A549 (cell line): ENCODE measurements at regions not wholly inside any gene's neighbourhood (a gene's known extent, or its start where the extent isn't known, plus 50 kb on each side); places are given as distances from the start of the nearest gene placed in this dataset.

Experiments
- CEBPB ChIP-seq, 2 experiments: fragments of >200 bp in 1 of 2; sonication (Bioruptor Twin) in 1 of 2; formaldehyde crosslinking in 1 of 2; IDR thresholded peaks; 2 replicates each; pipeline ENCODE4 v1.6.1; 2012 to 2016
- CHD4 ChIP-seq: fragments of 200-600 bp; sonication (generic); IDR thresholded peaks from 2 replicates; pipeline ENCODE4 v1.6.1; 2016; ENCODE audit warnings: antibody characterized with exemption, mild to moderate bottlenecking, borderline replicate concordance
- EP300 ChIP-seq, 2 experiments: fragments of >200 bp; sonication (Bioruptor Twin); formaldehyde crosslinking; IDR thresholded peaks; 2 replicates in 1 of 2; 3 replicates in 1 of 2; pipeline ENCODE4 v1.6.1; 2016 to 2017
- HOXA7 ChIP-seq: fragments of 250-450 bp; sonication (Bioruptor Pico); IDR thresholded peaks from 2 replicates; pipeline ENCODE4 v1.5.0; 2020; ENCODE audit warnings: mild to moderate bottlenecking, moderate library complexity
- JUN ChIP-seq, 2 experiments: fragments of >200 bp; sonication (Bioruptor Twin); formaldehyde crosslinking; IDR thresholded peaks; 2 replicates in 1 of 2; 3 replicates in 1 of 2; pipeline ENCODE4 v1.6.1; 2016 to 2017
- POLR2A ChIP-seq: IDR thresholded peaks from 2 replicates; pipeline ENCODE4 v1.6.1; 2012; ENCODE audit warnings: mild to moderate bottlenecking, low read length
- POLR2AphosphoS2 ChIP-seq: conservative IDR thresholded peaks from 2 replicates; pipeline ENCODE4 v1.6.1; 2012; ENCODE audit warnings: low read length, improper control_type of control experiment, inconsistent platforms
- RAD21 ChIP-seq, 2 experiments: fragments of >200 bp in 1 of 2; sonication (Bioruptor Twin) in 1 of 2; formaldehyde crosslinking in 1 of 2; IDR thresholded peaks in 1 of 2; conservative IDR thresholded peaks in 1 of 2; 2 replicates in 1 of 2; 3 replicates in 1 of 2; pipeline ENCODE4 v1.6.1; 2012 to 2018; ENCODE audit warnings: inconsistent platforms in 1 of 2
- ZFP36 ChIP-seq: fragments of 450-650 bp; IDR thresholded peaks from 2 replicates; pipeline ENCODE4 v1.6.1; 2014; ENCODE audit warnings: borderline replicate concordance; ENCODE audit not compliant: partially characterized antibody
- TF ChIP-seq, protein P1 (sequence below): fragments of >200 bp; sonication (Bioruptor Twin); formaldehyde crosslinking; IDR thresholded peaks from 3 replicates; pipeline ENCODE4 v1.5.1; 2016
- TF ChIP-seq, protein P2 (sequence below): IDR thresholded peaks from 2 replicates; pipeline ENCODE4 v1.6.1; 2012
- TF ChIP-seq, protein P3 (sequence below): fragments of 150-350 bp; IDR thresholded peaks from 2 replicates; pipeline ENCODE4 v1.6.1; 2014; ENCODE audit warnings: low read depth, mild to moderate bottlenecking, low read length
- TF ChIP-seq, protein P4 (sequence below): fragments of 250-450 bp; sonication (Bioruptor Pico); IDR thresholded peaks from 2 replicates; pipeline ENCODE4 v1.5.0; 2021; ENCODE audit warnings: mild to moderate bottlenecking, moderate library complexity, borderline replicate concordance

DNA sequence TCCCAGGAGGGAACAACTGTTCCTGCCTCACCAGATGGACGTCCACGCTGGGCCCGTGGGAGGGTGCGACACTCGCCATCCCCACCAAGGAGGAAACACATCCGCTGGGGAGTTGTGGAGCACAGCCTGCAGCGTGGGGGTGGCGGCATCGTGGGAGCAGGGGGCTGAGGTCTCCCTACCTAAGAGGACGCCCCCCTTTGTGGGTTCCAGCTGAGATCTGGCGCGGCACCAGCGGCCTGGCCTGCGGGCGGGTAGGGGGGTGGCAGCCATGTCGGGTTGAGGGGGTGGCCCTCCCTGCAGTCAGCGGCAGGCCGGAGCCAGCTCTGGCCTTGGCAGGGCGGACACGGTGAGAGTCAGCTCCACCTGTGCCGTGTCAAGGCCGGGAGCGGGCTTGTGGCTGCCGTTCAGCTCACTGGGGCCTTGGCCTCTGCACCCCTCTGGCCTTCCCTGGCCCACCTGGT, 116.7 kb upstream of the CIBAR2 start:
- TF ChIP-seq RAD21 (conservative IDR thresholded peaks at IDR 0.05 in 1 of 2, IDR thresholded peaks at IDR 0.05 in 1 of 2) = no peak
- no peak for TF ChIP-seq POLR2A
- TF ChIP-seq, protein P1, sequence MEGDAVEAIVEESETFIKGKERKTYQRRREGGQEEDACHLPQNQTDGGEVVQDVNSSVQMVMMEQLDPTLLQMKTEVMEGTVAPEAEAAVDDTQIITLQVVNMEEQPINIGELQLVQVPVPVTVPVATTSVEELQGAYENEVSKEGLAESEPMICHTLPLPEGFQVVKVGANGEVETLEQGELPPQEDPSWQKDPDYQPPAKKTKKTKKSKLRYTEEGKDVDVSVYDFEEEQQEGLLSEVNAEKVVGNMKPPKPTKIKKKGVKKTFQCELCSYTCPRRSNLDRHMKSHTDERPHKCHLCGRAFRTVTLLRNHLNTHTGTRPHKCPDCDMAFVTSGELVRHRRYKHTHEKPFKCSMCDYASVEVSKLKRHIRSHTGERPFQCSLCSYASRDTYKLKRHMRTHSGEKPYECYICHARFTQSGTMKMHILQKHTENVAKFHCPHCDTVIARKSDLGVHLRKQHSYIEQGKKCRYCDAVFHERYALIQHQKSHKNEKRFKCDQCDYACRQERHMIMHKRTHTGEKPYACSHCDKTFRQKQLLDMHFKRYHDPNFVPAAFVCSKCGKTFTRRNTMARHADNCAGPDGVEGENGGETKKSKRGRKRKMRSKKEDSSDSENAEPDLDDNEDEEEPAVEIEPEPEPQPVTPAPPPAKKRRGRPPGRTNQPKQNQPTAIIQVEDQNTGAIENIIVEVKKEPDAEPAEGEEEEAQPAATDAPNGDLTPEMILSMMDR = no peak
- TF ChIP-seq, protein P2, sequence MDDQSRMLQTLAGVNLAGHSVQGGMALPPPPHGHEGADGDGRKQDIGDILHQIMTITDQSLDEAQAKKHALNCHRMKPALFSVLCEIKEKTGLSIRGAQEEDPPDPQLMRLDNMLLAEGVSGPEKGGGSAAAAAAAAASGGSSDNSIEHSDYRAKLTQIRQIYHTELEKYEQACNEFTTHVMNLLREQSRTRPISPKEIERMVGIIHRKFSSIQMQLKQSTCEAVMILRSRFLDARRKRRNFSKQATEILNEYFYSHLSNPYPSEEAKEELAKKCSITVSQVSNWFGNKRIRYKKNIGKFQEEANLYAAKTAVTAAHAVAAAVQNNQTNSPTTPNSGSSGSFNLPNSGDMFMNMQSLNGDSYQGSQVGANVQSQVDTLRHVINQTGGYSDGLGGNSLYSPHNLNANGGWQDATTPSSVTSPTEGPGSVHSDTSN = no peak
- TF ChIP-seq, protein P3, sequence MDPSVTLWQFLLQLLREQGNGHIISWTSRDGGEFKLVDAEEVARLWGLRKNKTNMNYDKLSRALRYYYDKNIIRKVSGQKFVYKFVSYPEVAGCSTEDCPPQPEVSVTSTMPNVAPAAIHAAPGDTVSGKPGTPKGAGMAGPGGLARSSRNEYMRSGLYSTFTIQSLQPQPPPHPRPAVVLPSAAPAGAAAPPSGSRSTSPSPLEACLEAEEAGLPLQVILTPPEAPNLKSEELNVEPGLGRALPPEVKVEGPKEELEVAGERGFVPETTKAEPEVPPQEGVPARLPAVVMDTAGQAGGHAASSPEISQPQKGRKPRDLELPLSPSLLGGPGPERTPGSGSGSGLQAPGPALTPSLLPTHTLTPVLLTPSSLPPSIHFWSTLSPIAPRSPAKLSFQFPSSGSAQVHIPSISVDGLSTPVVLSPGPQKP = no peak
- no peak for TF ChIP-seq ZFP36
- no peak for TF ChIP-seq JUN (IDR thresholded peaks at IDR 0.05)
- TF ChIP-seq, protein P4, sequence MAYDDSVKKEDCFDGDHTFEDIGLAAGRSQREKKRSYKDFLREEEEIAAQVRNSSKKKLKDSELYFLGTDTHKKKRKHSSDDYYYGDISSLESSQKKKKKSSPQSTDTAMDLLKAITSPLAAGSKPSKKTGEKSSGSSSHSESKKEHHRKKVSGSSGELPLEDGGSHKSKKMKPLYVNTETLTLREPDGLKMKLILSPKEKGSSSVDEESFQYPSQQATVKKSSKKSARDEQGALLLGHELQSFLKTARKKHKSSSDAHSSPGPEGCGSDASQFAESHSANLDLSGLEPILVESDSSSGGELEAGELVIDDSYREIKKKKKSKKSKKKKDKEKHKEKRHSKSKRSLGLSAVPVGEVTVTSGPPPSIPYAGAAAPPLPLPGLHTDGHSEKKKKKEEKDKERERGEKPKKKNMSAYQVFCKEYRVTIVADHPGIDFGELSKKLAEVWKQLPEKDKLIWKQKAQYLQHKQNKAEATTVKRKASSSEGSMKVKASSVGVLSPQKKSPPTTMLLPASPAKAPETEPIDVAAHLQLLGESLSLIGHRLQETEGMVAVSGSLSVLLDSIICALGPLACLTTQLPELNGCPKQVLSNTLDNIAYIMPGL (CRISPR knock-in tag) = no peak
- no peak for TF ChIP-seq HOXA7 (CRISPR knock-in tag)
- no peak for TF ChIP-seq CEBPB (IDR thresholded peaks at IDR 0.05)
- TF ChIP-seq EP300 (IDR thresholded peaks at IDR 0.05) = no peak
- no peak for TF ChIP-seq POLR2AphosphoS2
- no peak for TF ChIP-seq CHD4
